Brain microvascular endothelial cell (primary cell): ENCODE measurements at regions not wholly inside any gene's neighbourhood (a gene's known extent, or its start where the extent isn't known, plus 50 kb on each side); places are given as distances from the start of the nearest gene placed in this dataset.
"Not testable (repeated sequence)": the region's sequence is repeated elsewhere in the genome, so short reads cannot be mapped to it uniquely, and the experiment has no call there.

Experiments
- DNase-seq: peaks from one replicate; pipeline ENCODE4 v3.0.0-alpha.2; 2020
- H3K27ac ChIP-seq: fragments of 250-450 bp; sonication (Bioruptor Pico); 2 replicates; pipeline ENCODE4 v1.5.1; 2020; ENCODE audit warnings: mild to moderate bottlenecking, moderate library complexity
- H3K27me3 ChIP-seq: fragments of 250-450 bp; sonication (Bioruptor Pico); replicated peaks from 2 replicates; pipeline ENCODE4 v1.5.1; 2020; ENCODE audit warnings: mild to moderate bottlenecking
- H3K36me3 ChIP-seq: fragments of 250-450 bp; sonication (Bioruptor Pico); replicated peaks from 2 replicates; pipeline ENCODE4 v1.5.1; 2020; ENCODE audit warnings: mild to moderate bottlenecking
- H3K4me3 ChIP-seq: 2 replicates; pipeline ENCODE4 v1.5.1; 2011; ENCODE audit warnings: low read depth, mild to moderate bottlenecking, control low read depth, low read length, moderate library complexity
- CTCF ChIP-seq: IDR thresholded peaks from 2 replicates; pipeline ENCODE4 v1.5.1; 2011; ENCODE audit warnings: low read depth, mild to moderate bottlenecking, moderate library complexity, low read length, control low read depth, inconsistent platforms; ENCODE audit errors: missing control alignments
- in situ Hi-C: cut with HindIII; loops from 2 replicates; pipeline ENCODE4 v1.10.0; 2017; ENCODE audit warnings: low sequenced_read_pairs, low pct_ligation_motif_present

- no peak for DNase-seq
- TF ChIP-seq CTCF: no peak
- Histone ChIP-seq H3K4me3 (no peak overlapping the region), H3K27ac (no peak overlapping the region), H3K27me3 (no peaks in the 10 kb centered on the region), H3K36me3 (no peaks in the 10 kb centered on the region)
- in situ Hi-C loops: no loop called here
Measured at GRCh38 chr6:167219967-167220512, 62.3 kb upstream of the GPR31 start.

- no peaks in the 10 kb centered on the region for H3K27me3 ChIP-seq
- no peak overlapping the region for H3K27ac ChIP-seq
- no peak overlapping the region for H3K4me3 ChIP-seq
- H3K36me3 ChIP-seq: no peaks in the 10 kb centered on the region
- in situ Hi-C loops: no loop called here
- DNase-seq: no peak
- no peak for TF ChIP-seq CTCF
Measured at GRCh38 chr6:167221400-167222201, 63.8 kb upstream of the GPR31 start.

GRCh38 chr6:167225566-167226382, 65.3 kb upstream of the UNC93A start:
- H3K27ac ChIP-seq, H3K36me3 ChIP-seq, H3K4me3 ChIP-seq, DNase-seq, H3K27me3 ChIP-seq, in situ Hi-C loops: not testable (repeated sequence)

GRCh38 chr6:167226383-167226685, 64.8 kb upstream of the UNC93A start:
- no peak for TF ChIP-seq CTCF
- Histone ChIP-seq H3K27me3 (no peaks in the 10 kb centered on the region), H3K36me3 (no peaks in the 10 kb centered on the region), H3K4me3 (no peak overlapping the region), H3K27ac (no peak overlapping the region)
- no peak for DNase-seq
- in situ Hi-C loops: no loop called here

- in situ Hi-C loops: no loop called here
- no peak for TF ChIP-seq CTCF
- Histone ChIP-seq H3K36me3 (no peaks in the 10 kb centered on the region), H3K27me3 (no peaks in the 10 kb centered on the region), H3K4me3 (no peak overlapping the region), H3K27ac (no peak overlapping the region)
- DNase-seq: no peak
Measured at GRCh38 chr6:167226791-167227190, 64.3 kb upstream of the UNC93A start.

GRCh38 chr6:167227984-167228383, 63.1 kb upstream of the UNC93A start:
- H3K27me3 ChIP-seq: no peaks in the 10 kb centered on the region

More at GRCh38 chr6:167227984-167228383, 63.1 kb upstream of the UNC93A start:
- no peak for TF ChIP-seq CTCF
- DNase-seq: no peak
- in situ Hi-C loops: no loop called here
- no peak overlapping the region for H3K27ac ChIP-seq
- H3K4me3 ChIP-seq: no peak overlapping the region
- H3K36me3 ChIP-seq: no peaks in the 10 kb centered on the region
